ENCODE measurements at regions not wholly inside any gene's neighbourhood (a gene's known extent, or its start where the extent isn't known, plus 50 kb on each side); places are given as distances from the start of the nearest gene placed in this dataset.

- DNase-seq (ENCODE audit: extremely low spot score) = no peak
- POLR2A ChIA-PET = no interaction called here
- CTCF ChIA-PET = no interaction called here
- no peak for TF ChIP-seq ELF4 (IDR thresholded peaks at IDR 0.05)
- TF ChIP-seq ZNF384 (IDR thresholded peaks at IDR 0.05) = no peak
- TF ChIP-seq FOXA1 (IDR thresholded peaks at IDR 0.05) = no peak
- no peak for TF ChIP-seq L3MBTL2 (conservative IDR thresholded peaks at IDR 0.05)
- no peak for TF ChIP-seq NFRKB (IDR thresholded peaks at IDR 0.05)
- TF ChIP-seq CTBP1 (IDR thresholded peaks at IDR 0.05; ENCODE audit: borderline replicate concordance) = no peak
- no peak for TF ChIP-seq LEF1 (IDR thresholded peaks at IDR 0.05; ENCODE audit: borderline replicate concordance)
- TF ChIP-seq HDGF (IDR thresholded peaks at IDR 0.05; ENCODE audit: borderline replicate concordance) = no peak
- no peak for TF ChIP-seq ARNT (IDR thresholded peaks at IDR 0.05)
- TF ChIP-seq SP1 (IDR thresholded peaks at IDR 0.05) = no peak
- TF ChIP-seq BHLHE40 (IDR thresholded peaks at IDR 0.05; ENCODE audit: borderline replicate concordance) = no peak
- no peak for TF ChIP-seq SUZ12 (IDR thresholded peaks at IDR 0.05)
- no peak for TF ChIP-seq PKNOX1 (IDR thresholded peaks at IDR 0.05)
- no peak for TF ChIP-seq FOXK2 (IDR thresholded peaks at IDR 0.05)
- TF ChIP-seq TARDBP (IDR thresholded peaks at IDR 0.05) = no peak
- no peak for TF ChIP-seq FOXM1 (IDR thresholded peaks at IDR 0.05; ENCODE audit: borderline replicate concordance)
Measured at GRCh38 chr2:176493909-176494308, 224.7 kb downstream of the MTX2 start.

GRCh38 chr2:176494949-176495353 lies 225.7 kb downstream of the MTX2 start:
- ChIA-PET POLR2A (no interaction called here), CTCF (no interaction called here)
- DNase-seq (ENCODE audit: extremely low spot score) = no peak
- TF ChIP-seq TARDBP (IDR thresholded peaks at IDR 0.05) (no peak), ELF4 (IDR thresholded peaks at IDR 0.05) (no peak), L3MBTL2 (conservative IDR thresholded peaks at IDR 0.05) (no peak), PKNOX1 (IDR thresholded peaks at IDR 0.05) (no peak), FOXM1 (IDR thresholded peaks at IDR 0.05; ENCODE audit: borderline replicate concordance) (no peak), SP1 (IDR thresholded peaks at IDR 0.05) (no peak)

GRCh38 chr2:176495826-176496225 lies 226.6 kb downstream of the MTX2 start:
- TF ChIP-seq FOXA1 (IDR thresholded peaks at IDR 0.05) (no peak), ARNT (IDR thresholded peaks at IDR 0.05) (no peak), L3MBTL2 (conservative IDR thresholded peaks at IDR 0.05) (no peak), LEF1 (IDR thresholded peaks at IDR 0.05; ENCODE audit: borderline replicate concordance) (no peak), SP1 (IDR thresholded peaks at IDR 0.05) (no peak), TARDBP (IDR thresholded peaks at IDR 0.05) (no peak), BHLHE40 (IDR thresholded peaks at IDR 0.05; ENCODE audit: borderline replicate concordance) (no peak), HDGF (IDR thresholded peaks at IDR 0.05; ENCODE audit: borderline replicate concordance) (no peak), CTBP1 (IDR thresholded peaks at IDR 0.05; ENCODE audit: borderline replicate concordance) (no peak), ELF4 (IDR thresholded peaks at IDR 0.05) (no peak), FOXM1 (IDR thresholded peaks at IDR 0.05; ENCODE audit: borderline replicate concordance) (no peak), ZNF384 (IDR thresholded peaks at IDR 0.05) (no peak)
- ChIA-PET POLR2A (no interaction called here), CTCF (no interaction called here)
- no peak for DNase-seq (ENCODE audit: extremely low spot score)

GRCh38 chr2:176496761-176497160 lies 227.5 kb downstream of the MTX2 start:
- TF ChIP-seq ZNF384 (IDR thresholded peaks at IDR 0.05) = no peak
- TF ChIP-seq HDGF (IDR thresholded peaks at IDR 0.05; ENCODE audit: borderline replicate concordance) = no peak
- no peak for DNase-seq (ENCODE audit: extremely low spot score)
- ChIA-PET CTCF (interaction anchor here (0.6 kb wide), 1 partner anchor 17 kb away, joined by 5 read pairs; no protein-coding TSS in a partner anchor), POLR2A (no interaction called here)

- ChIA-PET POLR2A (no interaction called here), CTCF (interaction anchor here (0.6 kb wide), 1 partner anchor 1299 kb away, joined by 3 read pairs; no protein-coding TSS in a partner anchor)
- no peak for DNase-seq (ENCODE audit: extremely low spot score)
- TF ChIP-seq ZNF384 (IDR thresholded peaks at IDR 0.05) (peak; percentile 67), L3MBTL2 (conservative IDR thresholded peaks at IDR 0.05) (no peak), SUZ12 (IDR thresholded peaks at IDR 0.05) (no peak), PKNOX1 (IDR thresholded peaks at IDR 0.05) (no peak), LEF1 (IDR thresholded peaks at IDR 0.05; ENCODE audit: borderline replicate concordance) (no peak)
Measured at GRCh38 chr2:176500901-176501300, 231.7 kb downstream of the MTX2 start.

GRCh38 chr2:176501617-176502016 lies 232.4 kb downstream of the MTX2 start:
- POLR2A ChIA-PET = no interaction called here
- TF ChIP-seq FOXA1 (IDR thresholded peaks at IDR 0.05) = no peak
- no peak for TF ChIP-seq BHLHE40 (IDR thresholded peaks at IDR 0.05; ENCODE audit: borderline replicate concordance)
- no peak for TF ChIP-seq ARNT (IDR thresholded peaks at IDR 0.05)
- no peak for TF ChIP-seq FOXM1 (IDR thresholded peaks at IDR 0.05; ENCODE audit: borderline replicate concordance)
- TF ChIP-seq PKNOX1 (IDR thresholded peaks at IDR 0.05) = no peak
- TF ChIP-seq SUZ12 (IDR thresholded peaks at IDR 0.05) = no peak
- TF ChIP-seq CTBP1 (IDR thresholded peaks at IDR 0.05; ENCODE audit: borderline replicate concordance) = no peak
- TF ChIP-seq ELF4 (IDR thresholded peaks at IDR 0.05) = no peak
- TF ChIP-seq HDGF (IDR thresholded peaks at IDR 0.05; ENCODE audit: borderline replicate concordance) = no peak
- CTCF ChIA-PET = no interaction called here
- no peak for DNase-seq (ENCODE audit: extremely low spot score)

Data from HEK293T (cell line).